ENCODE measurements at regions not wholly inside any gene's neighbourhood (a gene's known extent, or its start where the extent isn't known, plus 50 kb on each side); places are given as distances from the start of the nearest gene placed in this dataset.

DNA sequence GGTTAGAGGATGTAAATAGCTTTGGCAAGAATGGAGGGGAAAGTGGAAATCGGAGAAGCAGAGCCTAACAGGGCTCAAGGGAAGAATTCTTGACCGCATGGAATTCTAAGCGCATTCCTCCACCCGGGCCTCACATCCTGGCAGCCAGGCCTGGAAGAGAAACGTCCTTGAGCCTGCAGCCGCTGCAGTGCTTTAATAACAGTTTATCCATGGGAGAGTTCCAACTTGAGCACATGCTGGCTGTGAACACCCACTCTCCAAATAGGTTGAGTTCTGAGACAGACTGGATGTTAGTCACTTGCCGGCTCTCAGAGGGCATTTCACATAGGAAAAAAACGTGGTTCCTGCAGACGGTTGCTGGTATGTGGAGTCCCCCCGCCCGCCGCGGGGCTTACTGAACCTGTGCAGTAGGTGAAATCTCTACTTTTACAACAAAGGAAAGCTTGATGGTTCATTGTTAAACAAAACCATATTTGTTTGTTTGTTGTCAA is 61.4 kb upstream of the STEAP1B start:
- no peak for DNase-seq

DNA sequence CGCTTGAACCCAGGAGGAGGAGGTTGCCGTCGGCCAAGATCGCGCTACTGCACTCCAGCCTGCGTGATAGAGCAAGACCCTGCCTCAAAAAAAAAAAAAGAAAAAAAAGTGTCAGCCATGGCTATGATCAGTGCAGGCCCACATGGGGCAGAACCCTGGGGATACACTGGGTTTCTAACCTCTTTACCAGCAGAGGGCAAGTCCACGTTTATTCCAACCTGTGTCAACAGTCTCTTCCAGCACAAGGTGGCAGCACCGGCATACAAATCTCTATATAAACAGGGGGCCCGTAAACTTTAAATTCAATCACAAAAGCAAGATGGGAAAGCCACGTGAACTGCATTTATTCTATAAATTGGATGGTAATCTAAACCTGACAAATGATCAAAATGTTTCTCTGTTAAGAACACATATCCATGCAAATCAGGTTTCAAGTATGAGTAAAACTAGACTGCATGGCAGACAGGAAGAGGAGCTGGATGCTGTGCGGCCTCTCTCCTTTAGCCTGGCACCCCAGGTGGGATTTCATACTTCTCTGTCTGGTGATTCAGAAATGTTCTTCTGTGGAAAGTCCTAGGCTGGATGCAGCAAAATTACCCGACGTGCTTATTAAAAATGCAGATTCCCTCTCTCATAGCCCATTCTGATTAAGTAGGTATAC is 60.0 kb upstream of the STEAP1B start:
- DNase-seq, result peak; percentile 64

DNA sequence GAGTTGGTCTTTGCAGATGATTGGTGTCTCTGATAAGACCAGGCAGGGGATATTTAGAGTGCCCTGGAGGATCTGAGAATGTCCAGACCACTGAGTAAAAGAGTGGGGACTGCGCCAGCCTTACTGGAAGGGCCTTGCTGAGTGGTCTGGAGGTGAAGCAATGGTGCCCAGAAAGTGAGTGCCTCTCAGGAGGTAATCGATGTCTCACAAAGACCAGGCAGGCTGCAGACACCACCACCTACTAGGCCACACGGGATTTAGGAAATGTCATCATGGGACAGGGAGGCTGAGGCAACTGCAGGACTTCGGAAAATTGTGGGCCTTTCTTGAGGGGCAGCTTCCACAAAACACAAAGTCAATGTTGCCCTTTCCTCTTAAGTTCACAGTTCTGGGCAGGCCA is 57.2 kb upstream of the STEAP1B start:
- no peak for DNase-seq

DNA sequence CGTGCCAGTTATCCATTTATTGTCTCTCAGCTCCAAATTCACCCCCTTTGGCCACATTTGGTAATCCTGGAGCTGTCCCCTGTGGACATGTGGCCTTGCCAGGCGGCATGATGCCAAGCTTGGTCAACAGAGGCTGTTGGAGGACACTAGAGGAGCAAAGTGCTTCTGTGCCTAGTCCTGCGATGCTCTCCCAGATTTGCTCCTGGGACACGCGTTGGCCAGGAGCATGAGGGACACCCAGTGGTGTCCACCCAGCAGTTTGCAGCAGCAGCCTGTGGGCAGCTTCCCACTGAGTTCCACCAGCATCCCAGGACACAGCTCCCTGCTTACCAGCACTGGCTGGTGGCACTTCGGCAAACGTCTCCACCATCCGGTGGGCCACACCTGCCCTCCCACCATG is 55.5 kb upstream of the STEAP1B start:
- no peak for DNase-seq

DNA sequence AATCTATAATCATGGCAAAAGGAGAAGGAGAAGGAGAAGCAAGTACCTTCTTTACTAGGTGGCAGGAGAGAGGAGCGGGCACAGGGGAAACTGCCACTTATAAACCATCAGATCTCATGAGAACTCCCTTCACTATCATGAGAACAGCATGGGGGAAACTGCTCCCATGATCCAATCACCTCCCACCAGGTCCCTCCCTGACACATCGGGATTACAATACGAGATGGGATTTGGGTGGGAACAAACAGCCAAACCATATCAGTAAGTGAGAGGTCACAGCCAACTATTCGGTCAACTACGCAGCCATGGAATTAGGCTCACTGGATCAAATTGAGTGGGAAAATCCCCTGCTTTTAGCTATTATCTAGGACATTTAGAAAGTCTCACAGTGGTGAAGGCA is 54.2 kb upstream of the STEAP1B start:
- no peak for DNase-seq

DNA sequence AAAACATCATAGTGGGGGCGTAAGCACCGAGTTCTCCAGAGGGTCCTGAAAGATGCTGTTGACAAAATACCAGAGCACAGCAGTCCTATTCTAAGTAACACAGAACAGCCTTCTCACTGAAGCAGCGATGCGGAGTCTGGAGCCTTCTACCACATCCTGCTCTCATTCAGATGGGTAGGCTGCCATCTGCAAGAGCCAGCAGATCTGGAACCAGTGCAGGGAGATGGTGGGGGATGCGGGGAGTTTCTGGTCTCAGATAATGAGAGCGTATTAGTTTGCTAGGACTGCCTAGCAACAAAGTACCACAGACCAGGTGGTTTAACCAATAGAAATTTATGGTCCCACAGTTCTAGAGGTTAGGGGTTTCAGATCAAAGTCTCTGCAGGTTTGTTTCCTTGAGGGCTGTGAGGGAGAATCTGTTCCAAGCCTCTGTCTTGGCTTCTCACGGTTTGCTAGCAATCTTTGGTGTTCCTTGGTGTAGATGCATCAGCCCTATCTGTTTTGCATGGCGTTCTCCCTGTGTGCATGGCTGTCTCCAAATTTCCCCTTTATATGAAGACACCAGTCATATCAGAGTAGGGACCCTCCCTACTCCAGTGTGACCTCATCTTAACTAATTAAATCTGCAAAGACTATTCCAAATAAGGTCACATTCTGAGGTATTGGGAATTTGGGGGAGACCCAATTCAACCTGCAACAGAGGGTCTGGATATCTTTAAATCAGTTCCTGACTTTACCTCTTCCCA is 52.0 kb upstream of the STEAP1B start:
- no peak for DNase-seq

DNA sequence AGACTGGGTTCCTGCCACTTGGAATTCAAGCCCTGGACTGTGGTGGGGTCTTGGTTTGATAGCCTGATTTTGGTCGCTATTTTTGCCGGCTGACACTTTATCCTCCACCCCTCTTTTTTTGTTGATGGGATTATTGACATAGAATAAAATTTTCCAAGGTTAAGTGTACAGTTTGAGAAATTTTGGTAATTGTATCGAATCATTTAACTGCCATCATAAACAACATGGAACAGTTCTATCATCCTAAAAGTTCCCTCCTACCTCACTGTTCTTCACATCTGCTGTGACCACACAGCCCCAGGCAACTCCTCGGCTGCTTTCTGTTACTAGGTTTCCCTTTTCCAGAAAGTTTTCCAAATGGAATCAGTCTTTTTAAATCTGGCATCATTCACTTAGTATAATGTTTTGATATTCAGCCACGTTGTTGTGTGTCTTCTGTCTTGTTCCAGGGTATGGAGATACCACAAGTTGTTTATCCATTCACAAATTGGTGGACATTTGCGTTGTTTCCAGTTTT is 50.6 kb upstream of the STEAP1B start:
- no peak for DNase-seq

DNA sequence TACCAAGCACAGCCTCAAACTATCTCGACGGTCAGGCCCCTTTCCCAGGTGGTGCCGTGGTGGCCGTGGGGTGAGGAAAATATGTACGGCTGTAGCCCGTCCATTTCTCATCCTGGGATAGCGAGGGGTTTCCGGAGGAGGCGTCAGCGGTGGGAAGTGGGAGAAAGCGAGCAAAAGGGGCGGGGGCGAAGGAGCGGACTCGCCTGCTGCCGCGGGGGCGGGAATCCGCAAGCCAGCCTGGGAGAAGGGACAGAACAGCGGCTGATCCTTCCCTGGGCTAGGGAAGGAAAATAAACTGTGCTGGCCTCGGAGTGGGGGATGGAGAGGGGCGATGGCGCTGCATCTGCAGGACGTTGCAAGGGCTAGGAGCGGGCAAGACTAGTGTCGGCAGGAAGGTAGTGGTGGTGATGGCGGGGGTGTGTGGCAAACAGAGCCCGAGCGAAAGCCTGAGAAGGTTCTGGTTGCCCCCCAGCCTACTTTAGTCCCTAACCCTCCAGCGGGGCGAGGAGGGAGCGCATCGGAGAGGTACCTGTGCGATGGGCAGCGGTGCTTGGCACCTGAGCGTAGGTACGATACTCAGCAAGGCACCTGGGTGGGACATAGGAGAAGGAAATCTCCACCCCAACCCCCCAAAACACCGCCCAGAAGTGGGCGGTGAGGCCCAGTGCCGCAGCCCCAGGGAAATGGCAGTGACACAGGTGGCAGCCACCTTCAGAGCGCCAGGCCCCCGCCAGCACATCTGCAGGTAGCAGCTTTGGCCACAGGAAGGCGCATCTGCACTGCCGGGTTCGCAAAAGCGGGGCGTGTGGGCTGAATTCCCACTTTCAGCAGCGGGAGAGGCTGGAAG is 49.9 kb upstream of the STEAP1B start:
- DNase-seq, result peak; percentile 54

Data from NCI-H774 (cell line).